ENCODE measurements at regions not wholly inside any gene's neighbourhood (a gene's known extent, or its start where the extent isn't known, plus 50 kb on each side); places are given as distances from the start of the nearest gene placed in this dataset.

DNA sequence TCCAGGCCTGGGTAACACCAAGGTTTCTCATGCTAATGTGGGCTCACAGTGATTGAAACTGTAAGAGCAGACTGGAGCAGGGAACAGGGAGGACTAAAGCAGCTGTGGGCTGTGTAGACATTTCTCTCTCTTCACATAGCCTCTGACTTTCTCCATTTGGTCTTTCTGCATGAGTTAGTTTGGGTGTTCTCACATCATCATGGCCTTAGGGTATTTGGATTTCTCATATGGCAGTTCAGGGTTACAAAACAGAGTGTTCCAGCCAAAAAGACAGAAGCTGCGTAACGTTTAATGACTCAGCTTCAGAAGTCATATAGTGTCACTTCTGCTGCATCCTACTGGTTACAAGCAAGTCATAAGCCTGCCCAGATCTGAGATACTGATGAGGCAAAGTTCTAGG lies 52.0 kb upstream of the OSBPL8 start:
- peak; percentile 95 for DNase-seq

DNA sequence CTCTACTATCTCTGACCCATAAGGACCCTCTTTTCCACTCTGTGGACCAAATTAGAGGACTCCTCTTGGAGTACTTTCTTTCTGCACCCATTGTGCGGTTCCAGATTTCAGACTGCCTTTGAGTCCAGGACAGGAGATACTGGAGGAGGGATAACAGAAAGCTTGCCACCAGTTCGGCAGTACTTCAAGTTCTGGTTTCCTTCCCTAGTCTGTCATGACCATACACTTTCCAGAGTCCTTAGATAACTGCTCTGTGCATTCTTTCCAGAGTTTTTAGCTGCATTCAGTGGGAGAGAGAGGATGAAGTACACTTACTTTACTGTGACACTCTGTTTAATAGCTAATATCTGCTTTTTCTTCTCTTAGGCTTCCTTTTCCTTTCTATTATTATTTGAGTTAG lies 54.8 kb upstream of the OSBPL8 start:
- DNase-seq = no peak

DNA sequence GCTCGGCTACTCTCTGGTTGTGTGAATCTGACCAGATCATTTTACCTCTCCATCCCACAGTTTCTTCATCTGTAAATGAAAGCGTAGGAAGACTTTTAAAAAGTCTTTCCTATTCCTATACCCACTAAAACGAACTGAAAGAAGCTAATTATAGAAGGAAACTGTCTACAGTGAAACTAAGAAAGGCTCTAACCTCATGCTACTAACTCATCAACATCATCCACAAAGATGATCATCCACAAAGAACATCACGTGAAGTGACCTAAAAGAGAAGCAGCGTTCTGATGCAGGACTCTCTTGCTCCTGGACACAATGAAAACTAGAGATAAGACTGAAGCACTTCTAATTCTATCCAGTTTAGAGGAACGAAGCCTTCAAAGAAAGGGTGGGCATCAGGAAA lies 58.5 kb upstream of the OSBPL8 start:
- no peak for DNase-seq

DNA sequence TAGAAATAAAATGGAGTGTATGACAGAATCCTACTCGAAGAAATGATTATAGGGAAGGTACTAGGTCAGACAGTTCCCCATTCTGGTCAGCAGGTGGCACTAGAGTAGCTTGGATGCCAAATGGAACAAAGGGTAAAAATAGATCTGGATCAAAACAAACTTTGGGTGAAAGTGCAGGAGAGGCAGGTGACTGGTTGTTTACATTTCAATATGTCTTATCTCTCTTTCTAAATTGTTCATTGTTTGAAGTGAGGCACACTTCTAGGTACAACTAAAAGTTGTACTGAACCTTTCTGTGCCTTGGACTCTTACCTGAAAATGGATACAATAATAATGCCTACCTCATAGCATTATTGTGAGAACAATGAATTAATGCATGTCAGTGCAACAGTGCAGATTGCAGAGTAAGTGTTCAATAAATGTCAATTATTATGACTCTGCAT lies 62.0 kb upstream of the OSBPL8 start:
- peak; percentile 68 for DNase-seq

DNA sequence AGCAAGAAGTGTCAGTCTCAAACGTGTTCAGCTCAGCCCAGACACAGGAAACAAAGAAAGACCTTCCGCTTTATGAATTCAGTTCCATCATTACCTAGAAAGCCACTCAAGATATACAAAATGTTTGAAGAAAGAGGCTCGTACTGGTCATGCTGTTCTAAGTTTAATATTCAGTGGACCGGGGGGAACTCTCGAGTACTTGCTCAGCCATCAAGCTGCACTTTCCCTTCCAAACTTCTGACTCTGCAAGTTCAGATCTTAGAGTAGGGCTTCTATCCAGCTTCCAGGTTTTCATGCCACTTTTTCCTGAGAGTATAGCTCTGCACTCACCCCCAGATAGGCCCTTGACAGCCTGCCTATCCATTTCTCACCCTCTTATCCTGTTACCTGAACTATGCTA lies 62.8 kb upstream of the OSBPL8 start:
- DNase-seq = no peak

DNA sequence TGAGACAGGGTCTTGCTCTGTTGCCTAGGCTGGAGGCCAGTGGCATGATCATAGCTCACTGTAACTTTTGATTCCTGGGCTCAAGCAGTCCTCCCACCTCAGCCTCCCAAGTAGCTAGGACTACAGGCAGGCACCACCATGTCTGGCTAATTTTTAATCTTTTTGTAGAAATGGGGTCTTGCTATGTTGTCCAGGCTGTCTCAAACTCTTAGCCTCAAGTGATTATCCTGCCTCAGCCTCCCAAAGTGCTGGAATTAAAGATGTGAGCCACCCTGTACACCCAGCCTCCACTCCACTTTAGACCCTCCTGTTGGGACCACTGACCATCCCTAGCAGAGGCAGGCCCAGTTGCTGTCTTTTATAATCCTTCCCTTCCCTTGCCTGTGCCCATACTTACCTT lies 63.3 kb upstream of the OSBPL8 start:
- no peak for DNase-seq

DNA sequence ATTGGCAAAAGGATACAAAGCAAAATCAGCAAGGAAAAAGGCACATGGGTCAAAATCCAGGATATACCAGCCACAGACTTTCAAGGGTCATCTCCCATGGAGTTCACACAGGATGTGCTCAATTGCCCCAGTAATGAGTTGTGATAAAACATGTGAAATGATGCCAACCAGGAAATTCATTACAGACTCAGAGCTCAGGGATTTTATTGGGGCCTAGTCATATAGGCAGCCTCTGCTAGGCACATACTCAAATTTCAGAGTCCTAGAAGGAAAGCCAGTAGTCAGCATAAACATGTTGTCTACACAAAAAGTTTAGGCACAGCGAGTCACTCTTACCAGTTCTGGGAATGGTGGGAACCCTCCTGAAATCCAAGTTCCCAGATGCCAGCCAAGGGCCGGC lies 64.4 kb upstream of the OSBPL8 start:
- peak; percentile 78 for DNase-seq

DNA sequence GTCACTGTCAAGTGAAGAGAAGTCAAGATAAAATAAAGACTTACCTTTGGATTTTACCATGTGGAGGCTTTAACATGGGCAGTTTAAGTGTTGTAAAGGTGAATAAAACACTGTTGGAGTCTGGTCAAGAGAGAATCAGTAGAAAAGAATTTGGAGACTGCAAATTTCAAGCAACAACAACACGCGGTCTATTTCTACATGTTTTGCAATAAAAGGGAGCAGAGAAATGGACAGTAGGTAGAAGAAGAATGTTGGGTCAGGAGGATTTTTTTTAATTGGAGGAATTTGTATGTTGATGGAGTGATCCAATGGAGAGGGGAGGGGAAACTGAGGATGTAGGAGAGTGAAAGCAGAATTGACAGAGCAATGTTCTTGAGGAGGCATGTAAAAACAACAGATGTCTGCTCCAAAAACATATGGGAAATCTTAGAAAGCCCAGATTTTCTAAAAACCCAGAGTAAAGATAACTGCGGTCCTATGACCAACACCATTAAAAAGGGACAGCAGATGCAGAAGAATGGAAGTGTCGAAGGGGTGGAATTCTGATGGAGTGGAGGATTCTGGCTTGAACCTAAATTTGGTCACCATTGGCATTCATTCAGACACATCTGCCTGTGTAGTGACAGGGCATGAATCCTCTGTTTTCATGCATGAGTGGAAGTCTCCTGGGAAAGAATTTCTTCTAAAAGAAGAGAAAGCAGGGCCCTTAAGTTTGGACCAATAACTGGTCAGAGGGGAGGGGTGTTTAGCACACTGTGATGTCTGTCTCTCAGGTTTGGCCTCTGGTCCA lies 68.0 kb upstream of the OSBPL8 start:
- DNase-seq = no peak

DNA sequence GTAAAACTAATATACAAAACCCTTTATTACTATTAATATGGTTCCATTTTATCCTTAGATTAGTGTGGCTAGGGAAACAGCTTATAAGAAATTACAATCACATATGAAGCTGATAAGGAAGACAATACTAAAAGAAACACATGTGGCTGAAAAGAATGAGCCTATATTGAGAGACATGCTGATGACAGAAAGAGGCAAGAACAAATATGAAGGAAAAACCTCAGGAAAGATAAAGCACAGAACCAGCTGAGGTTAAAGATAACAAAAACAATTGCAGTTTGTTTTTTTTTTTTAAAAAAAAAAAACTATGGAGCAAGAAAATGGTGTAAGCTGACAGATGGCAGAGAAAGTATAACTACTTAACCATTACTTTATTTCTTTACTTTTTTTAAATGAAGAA lies 69.2 kb upstream of the OSBPL8 start:
- DNase-seq = no peak

DNA sequence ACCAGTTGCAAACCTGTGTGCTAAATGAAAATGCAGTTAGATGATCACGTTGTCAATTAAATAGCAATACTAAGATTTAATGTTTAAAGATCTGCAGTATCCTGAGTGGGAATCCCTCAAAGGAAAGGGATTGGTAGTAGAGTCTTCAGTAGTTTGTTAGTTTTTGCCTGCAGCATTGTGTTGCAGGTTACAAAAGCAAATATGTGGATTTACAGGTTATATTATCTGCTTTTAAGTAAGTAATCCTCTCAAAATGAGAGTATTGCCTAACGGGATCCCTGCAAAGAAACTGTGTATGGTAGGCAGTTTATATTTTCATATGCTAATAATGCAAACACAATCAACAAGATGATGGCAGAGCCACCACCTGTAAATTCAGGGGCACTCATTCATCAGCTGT lies 72.2 kb upstream of the OSBPL8 start:
- no peak for DNase-seq

DNA sequence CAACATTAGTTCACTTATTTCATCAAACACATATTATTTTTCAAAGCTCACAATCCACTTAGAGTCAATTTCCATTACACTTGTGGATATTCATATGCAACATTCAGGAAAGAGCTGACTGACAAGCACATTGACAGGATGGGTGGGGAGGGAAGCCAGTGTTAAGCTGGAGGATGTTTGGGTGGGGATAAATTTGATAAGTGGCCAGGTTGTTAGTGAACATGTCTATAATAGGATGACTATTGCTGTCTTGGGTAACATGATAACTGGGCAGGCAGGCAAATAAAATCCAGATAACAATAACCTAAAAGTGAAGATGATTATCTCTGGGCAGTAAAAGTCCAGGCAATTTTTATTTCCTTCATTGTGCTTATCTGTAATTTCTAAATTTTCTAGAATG lies 73.8 kb upstream of the OSBPL8 start:
- no peak for DNase-seq

DNA sequence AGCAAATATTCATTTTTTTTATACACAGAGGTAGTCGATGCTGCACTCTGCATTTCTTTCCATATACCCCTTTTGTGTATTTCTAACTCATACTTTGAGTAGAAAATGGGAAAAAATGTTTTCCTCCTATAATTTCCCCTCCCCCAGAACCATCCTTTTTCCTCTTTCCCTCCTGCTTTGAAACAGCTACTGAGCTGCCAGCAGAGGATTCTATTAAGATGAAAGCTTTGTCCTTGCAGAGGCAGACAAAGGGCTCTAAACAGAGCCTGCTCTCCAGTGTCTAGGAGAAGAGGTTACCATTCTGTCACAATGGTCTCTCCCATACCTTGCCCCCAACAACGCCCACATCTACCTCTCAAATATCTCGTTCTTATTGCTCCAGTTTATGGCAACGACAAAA lies 74.6 kb upstream of the OSBPL8 start:
- no peak for DNase-seq

DNA sequence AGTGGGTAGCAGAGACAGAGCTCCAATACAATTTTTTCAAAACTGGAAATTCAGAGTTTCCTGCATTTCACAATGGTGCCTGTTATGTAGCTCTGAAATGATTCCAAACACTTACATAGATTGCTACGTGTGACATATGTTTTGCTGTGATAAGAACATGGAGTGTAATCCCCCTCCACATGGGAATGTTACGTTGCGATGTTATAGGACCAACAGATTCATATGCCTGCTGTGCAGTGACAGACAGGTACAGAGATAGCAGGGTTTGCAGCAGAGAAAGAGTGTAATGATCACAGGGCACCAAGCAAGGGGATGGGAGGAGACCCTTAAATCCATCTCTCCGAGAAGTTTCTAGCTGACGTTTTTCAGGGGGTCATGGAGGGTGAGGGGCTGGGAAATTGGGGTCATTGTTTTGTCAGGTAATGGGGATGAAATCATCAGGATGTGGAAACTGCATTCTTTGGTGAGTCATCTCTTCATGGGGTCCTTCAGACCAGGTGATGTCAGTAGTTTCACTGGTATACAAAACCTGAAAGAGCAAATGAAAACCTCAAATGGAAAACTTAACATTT lies 76.6 kb upstream of the OSBPL8 start:
- no peak for DNase-seq

DNA sequence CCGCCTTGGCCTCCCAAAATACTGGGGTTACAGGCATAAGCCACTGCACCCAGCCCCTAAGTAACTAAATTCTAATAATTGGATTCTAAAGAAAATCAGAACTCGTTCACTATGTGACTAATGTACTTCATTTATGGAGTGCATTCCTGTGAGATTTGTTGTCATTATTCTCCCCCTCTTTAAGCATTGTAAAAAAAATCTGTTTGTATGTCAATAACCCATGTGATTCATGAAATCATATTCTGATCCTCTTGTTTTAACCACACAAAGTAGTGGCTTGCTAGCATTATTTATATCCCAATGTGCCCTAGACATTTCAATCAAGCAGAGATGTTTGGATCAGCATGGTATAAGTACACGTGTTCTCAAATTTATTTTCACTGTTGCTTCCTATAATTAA lies 78.2 kb upstream of the OSBPL8 start:
- peak; percentile 77 for DNase-seq

DNA sequence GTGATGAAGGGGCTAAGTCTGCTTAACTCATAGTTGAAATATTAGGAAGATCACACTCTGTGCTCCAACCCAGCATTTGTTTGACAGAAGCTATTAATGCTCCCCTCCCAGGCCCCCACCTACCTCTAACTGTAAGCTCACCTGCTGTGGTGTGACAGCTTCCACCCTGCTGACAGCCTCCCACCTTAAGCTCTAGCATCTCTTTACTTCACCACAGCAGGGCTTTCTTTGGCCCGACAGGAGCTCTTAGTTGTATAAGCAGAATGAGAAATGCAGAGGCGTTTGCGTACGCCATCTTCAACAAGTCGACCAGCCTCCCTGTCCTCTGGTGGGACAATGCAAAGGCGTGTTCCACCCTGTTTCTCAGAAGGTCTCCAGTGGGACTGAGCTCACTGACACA lies 80.1 kb upstream of the OSBPL8 start:
- DNase-seq = no peak

DNA sequence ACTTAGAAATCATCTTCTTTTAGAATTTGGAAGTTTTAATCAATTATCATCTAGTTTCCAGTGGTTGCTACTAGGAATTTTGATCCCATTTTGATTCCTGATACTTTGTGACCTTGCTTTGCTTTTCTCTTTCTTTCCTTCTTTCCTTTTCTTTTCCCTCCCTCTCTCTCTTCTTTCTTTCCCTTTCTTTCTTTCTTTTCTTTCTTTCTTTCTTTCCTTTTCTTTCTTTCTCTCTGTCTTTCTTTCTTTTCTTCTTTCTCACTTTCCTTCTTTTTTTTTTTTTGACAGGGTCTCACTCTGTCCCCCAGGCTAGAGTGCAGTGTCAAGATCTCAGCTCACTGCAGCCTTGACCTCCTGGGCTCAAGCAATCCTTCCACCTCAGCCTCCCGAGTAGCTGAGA lies 81.5 kb upstream of the OSBPL8 start:
- no peak for DNase-seq

DNA sequence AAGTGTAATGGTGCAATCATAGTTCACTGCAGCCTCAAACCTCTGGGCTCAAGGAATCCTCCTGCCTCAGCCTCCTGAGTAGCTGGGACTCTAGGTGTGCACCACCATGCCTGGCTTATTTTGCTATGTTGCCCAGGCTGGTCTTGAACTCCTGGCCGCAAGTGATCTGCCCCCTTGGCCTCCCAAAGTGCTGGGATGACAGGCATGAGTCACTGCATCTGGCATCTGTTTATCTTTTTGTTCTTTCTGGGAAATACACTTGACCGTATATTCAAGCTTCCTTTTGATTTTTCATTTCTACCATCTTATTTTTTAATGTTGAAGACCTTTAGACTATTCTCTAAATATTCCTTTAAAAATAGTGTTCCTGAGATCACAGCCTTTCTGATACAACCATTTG lies 82.4 kb upstream of the OSBPL8 start:
- DNase-seq = no peak

DNA sequence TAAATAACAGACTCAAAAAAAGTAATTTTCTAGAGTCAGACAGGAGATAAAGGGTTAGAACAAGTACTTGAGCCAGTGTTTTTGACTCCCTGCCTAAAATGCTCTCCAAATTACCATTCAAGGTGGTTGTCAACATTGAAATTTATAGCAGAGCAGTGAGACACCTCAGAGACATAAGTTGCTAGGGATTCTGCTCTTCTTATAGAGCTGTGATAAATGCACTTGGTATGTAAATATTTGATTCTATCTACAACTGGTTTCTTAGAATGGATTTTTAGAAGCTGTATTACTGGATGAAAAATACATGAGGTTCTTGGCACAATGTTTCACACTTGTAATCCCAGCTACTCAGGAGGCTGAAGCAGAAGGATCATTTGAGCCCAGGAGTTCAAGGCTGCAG lies 83.9 kb upstream of the OSBPL8 start:
- peak; percentile 49 for DNase-seq

DNA sequence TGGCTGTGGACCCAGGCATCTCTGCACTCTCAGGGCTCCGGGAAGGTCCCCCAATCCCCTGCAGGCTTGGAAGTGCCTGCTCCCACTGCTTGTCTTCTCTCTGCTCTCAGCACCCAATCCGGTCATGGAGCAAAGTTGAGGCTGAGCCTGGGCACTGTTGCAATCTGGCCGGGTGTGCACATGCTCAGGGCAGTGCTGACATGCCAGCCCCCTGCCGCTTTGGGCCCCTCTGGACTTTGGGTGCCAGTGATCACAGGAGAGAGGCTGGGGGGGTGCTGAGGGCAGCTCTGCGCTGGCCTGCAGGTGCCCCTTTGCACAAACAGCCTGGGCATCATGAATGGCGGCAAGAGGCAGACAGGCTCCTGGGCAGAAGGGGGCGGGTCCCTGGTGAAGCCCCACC lies 85.4 kb upstream of the OSBPL8 start:
- no peak for DNase-seq

DNA sequence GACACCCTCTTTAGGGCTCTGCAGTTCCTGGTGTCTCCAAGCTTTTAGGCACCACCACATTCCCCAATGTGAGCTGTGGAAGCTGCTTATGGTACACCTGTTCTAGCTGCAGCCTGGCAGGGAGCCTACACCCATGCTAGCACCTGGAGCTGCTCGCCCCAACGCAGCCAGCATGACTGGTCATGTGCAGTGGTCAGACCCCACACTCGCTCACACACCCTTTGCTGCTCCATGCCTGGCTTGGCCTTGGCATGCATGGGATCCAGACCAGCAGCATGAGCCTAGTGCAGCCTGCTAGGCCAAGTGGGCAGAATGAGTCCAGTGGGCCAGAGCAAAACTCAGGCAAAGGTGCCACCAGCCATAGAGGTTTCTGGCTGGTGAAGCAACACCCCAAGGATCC lies 86.4 kb upstream of the OSBPL8 start:
- no peak for DNase-seq

DNA sequence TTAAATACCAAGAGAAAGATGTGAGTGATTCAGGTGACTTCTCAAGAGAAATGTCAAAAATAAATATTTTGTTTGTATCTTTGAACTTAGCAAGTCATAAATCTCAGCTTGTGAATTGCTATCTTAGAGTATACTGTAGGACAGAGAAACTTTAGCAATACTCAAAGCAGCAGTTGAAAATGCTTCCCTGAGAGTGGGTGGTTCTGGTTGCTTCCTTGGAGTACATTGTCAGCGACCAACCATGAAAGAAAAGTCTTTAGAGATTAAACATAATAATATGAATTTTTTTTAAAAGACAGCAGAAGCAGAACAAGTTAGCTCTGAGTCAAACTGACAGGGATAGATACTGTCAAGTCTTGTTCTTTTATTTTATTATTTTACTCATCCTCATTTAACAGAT lies 86.8 kb upstream of the OSBPL8 start:
- no peak for DNase-seq

DNA sequence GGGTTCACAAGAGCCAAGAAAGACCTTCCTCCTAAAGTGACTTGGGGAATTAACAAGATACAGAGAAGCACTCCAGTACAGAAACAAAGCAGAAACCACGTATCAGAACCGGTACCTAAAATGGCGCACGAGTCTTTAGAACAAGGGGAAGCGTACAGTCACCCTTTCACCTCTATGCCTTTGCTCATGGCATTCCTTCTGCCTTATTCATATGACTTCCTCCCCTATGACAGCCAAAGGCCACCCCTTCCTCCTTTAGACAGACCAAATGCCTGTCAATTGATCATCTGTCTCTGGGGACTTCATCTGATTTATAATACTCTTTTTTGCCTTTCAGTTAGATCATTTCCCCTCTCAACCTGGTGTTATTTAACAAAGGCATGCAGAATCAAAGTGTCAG lies 89.5 kb upstream of the OSBPL8 start:
- no peak for DNase-seq

DNA sequence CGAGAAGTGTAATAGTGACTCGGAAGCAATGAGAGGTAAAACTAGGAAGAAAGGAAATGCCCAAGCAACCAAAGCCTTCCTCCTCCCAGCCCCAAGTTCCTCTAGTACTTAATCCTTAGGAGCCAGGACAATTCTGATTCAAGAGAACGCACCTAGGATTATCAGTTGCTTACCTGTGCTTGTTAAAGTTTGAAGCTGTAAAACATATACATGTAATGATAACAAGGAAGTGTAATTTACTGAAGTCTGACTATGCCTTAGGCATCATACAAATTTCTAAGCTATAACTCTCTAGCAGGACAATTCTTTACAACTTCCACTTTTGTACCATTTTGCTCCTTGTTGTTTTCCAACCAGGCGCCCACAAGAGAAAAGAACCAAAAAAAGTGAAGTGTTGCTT lies 92.8 kb upstream of the OSBPL8 start:
- DNase-seq = no peak

DNA sequence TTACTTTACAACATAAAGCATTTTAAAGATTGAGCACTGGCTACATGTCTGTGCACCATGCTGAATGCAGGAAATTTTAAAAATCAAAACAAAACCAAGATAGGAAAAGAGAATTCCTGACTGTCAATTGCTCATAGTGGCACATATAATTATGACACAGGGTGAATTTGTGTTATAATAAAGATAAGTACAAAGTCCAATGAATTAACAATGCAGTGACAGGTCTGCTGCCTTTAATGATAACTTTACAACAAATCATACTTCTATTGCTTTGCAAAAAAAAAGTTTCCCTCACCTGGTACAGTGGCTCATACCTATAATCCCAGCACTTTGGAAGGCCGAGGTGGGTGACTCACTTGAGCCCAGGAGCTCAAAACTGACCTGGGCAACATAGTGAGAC lies 93.8 kb upstream of the OSBPL8 start:
- DNase-seq = no peak

DNA sequence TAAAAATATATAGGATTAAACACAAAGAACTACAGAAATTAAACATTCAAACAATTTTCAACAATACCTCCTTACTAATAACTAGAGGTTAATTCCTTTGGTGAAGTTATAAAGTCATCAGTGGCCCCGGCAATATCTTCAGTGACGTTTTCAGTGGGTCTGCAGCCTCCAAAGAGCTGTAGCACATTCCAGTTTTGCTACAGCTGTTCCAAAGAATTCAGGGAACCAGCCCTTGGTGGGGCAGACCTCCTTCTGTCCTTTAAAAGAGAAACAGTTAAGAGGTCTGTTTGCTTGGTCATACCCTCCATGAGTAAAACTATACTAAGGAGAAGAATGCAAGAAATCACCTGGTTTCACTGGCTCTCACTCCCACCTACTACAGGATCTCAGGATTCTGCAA lies 99.2 kb upstream of the ZDHHC17 start:
- DNase-seq = no peak

Data from EL (cell line).